GM18502 (cell line): ENCODE measurements at regions not wholly inside any gene's neighbourhood (a gene's known extent, or its start where the extent isn't known, plus 50 kb on each side); places are given as distances from the start of the nearest gene placed in this dataset.

Experiments
- ATAC-seq: cut with Tn5 transposase; IDR thresholded peaks from one replicate; pipeline ENCODE4 v1.9.1; 2021; ENCODE audit warnings: mild to moderate bottlenecking; ENCODE audit not compliant: unreplicated experiment, poor library complexity

- ATAC-seq, result no peak
These were observed 609.9 kb downstream of the BUD13 start for GRCh38 chr11:116162886-116163230.

GRCh38 chr11:116162086-116162885, 610.5 kb downstream of the BUD13 start:
- ATAC-seq, result no peak

GRCh38 chr11:116148645-116149044, 624.1 kb downstream of the BUD13 start:
- ATAC-seq, result no peak

- no peak for ATAC-seq
These were observed 624.7 kb downstream of the BUD13 start for GRCh38 chr11:116148056-116148455.

GRCh38 chr11:116145187-116145865, 627.5 kb downstream of the BUD13 start:
- ATAC-seq, result no peak

- no peak for ATAC-seq
These were observed 628.3 kb downstream of the BUD13 start for GRCh38 chr11:116144387-116144958.

- ATAC-seq, result no peak
These were observed 634.1 kb upstream of the CADM1 start for GRCh38 chr11:116138280-116138679.

- ATAC-seq, result no peak
These were observed 633.5 kb upstream of the CADM1 start for GRCh38 chr11:116137753-116138152.

- no peak for ATAC-seq
These were observed 632.9 kb upstream of the CADM1 start for GRCh38 chr11:116136987-116137674.

- no peak for ATAC-seq
These were observed 631.7 kb upstream of the CADM1 start for GRCh38 chr11:116135891-116136290.

GRCh38 chr11:116134450-116134849, 630.2 kb upstream of the CADM1 start:
- no peak for ATAC-seq

GRCh38 chr11:116132273-116132978, 628.2 kb upstream of the CADM1 start:
- no peak for ATAC-seq

GRCh38 chr11:116130122-116130521, 625.9 kb upstream of the CADM1 start:
- no peak for ATAC-seq

- no peak for ATAC-seq
These were observed 625.2 kb upstream of the CADM1 start for GRCh38 chr11:116129456-116129855.

- no peak for ATAC-seq
These were observed 622.3 kb upstream of the CADM1 start for GRCh38 chr11:116126562-116126961.

- no peak for ATAC-seq
These were observed 620.9 kb upstream of the CADM1 start for GRCh38 chr11:116124922-116125714.

GRCh38 chr11:116123739-116124138, 619.5 kb upstream of the CADM1 start:
- ATAC-seq, result no peak

- no peak for ATAC-seq
These were observed 618.7 kb upstream of the CADM1 start for GRCh38 chr11:116122697-116123472.

- no peak for ATAC-seq
These were observed 614.9 kb upstream of the CADM1 start for GRCh38 chr11:116119158-116119557.
